ENCODE measurements at regions not wholly inside any gene's neighbourhood (a gene's known extent, or its start where the extent isn't known, plus 50 kb on each side); places are given as distances from the start of the nearest gene placed in this dataset.

- no peak overlapping the region for H3K9ac ChIP-seq (ENCODE audit: low read depth in 1 of 2, low read length in 2 of 2)
- no peaks in the 10 kb centered on the region for H3K27me3 ChIP-seq (ENCODE audit: control insufficient read depth in 4 of 4, insufficient read depth in 4 of 4, low read length in 3 of 4)
- 91% methylated on average over 5 of the region's 5 CpGs for WGBS
- H3K27ac ChIP-seq (ENCODE audit: low read depth in 1 of 2, low read length in 2 of 2), result no peak overlapping the region
- no peak for TF ChIP-seq HNF4A (conservative IDR thresholded peaks at IDR 0.05)
- TF ChIP-seq YY1 (IDR thresholded peaks at IDR 0.05), result peak; percentile 16
- no peak for TF ChIP-seq ZBTB33 (IDR thresholded peaks at IDR 0.05)
- H3K9me3 ChIP-seq (ENCODE audit: control insufficient read depth in 4 of 4, low read length in 3 of 4), result peaks cover 0 to 5% (median 2%) of the 10 kb centered on the region in 4 donors
- DNase-seq (ENCODE audit: low spot score), result no peak
- no peak overlapping the region for H3K4me3 ChIP-seq (ENCODE audit: low read depth in 1 of 3, low read length in 3 of 3)
- peaks cover 0 to 3% (median 0%) of the 10 kb centered on the region in 4 donors for H3K36me3 ChIP-seq (ENCODE audit: control insufficient read depth in 4 of 4, insufficient read depth in 3 of 4, low read depth in 1 of 4, low read length in 3 of 4)
- H3K4me1 ChIP-seq (ENCODE audit: control insufficient read depth in 4 of 4, insufficient read depth in 4 of 4, low read length in 3 of 4), result peaks cover 0 to 6% (median 4%) of the 10 kb centered on the region in 4 donors
Observed at GRCh38 chr6:144400321-144400720, 115.2 kb downstream of the UTRN start.

GRCh38 chr6:144401736-144402733 lies 116.9 kb downstream of the UTRN start:
- Histone ChIP-seq H3K4me1 (ENCODE audit: control insufficient read depth in 4 of 4, insufficient read depth in 4 of 4, low read length in 3 of 4) (peaks cover 0 to 6% (median 4%) of the 10 kb centered on the region in 4 donors), H3K9ac (ENCODE audit: low read depth in 1 of 2, low read length in 2 of 2) (no peak overlapping the region), H3K27ac (ENCODE audit: low read depth in 1 of 2, low read length in 2 of 2) (no peak overlapping the region), H3K27me3 (ENCODE audit: control insufficient read depth in 4 of 4, insufficient read depth in 4 of 4, low read length in 3 of 4) (no peaks in the 10 kb centered on the region), H3K36me3 (ENCODE audit: control insufficient read depth in 4 of 4, insufficient read depth in 3 of 4, low read depth in 1 of 4, low read length in 3 of 4) (peaks cover 0 to 3% (median 0%) of the 10 kb centered on the region in 4 donors), H3K4me3 (ENCODE audit: low read depth in 1 of 3, low read length in 3 of 3) (no peak overlapping the region), H3K9me3 (ENCODE audit: control insufficient read depth in 4 of 4, low read length in 3 of 4) (peaks cover 0 to 5% (median 2%) of the 10 kb centered on the region in 4 donors)
- DNase-seq (ENCODE audit: low spot score), result no peak
- 96% methylated on average over 13 of the region's 13 CpGs for WGBS
- TF ChIP-seq FOXA2 (IDR thresholded peaks at IDR 0.05), result no peak
- TF ChIP-seq HNF4A (conservative IDR thresholded peaks at IDR 0.05), result no peak
- no peak for TF ChIP-seq MAX (IDR thresholded peaks at IDR 0.05)

GRCh38 chr6:144402750-144403149 lies 117.6 kb downstream of the UTRN start:
- DNase-seq (ENCODE audit: low spot score), result no peak
- Histone ChIP-seq H3K9me3 (ENCODE audit: control insufficient read depth in 4 of 4, low read length in 3 of 4) (peaks cover 0 to 4% (median 2%) of the 10 kb centered on the region in 4 donors), H3K4me3 (ENCODE audit: low read depth in 1 of 3, low read length in 3 of 3) (no peak overlapping the region), H3K27me3 (ENCODE audit: control insufficient read depth in 4 of 4, insufficient read depth in 4 of 4, low read length in 3 of 4) (no peaks in the 10 kb centered on the region), H3K36me3 (ENCODE audit: control insufficient read depth in 4 of 4, insufficient read depth in 3 of 4, low read depth in 1 of 4, low read length in 3 of 4) (peaks cover 0 to 3% (median 0%) of the 10 kb centered on the region in 4 donors), H3K4me1 (ENCODE audit: control insufficient read depth in 4 of 4, insufficient read depth in 4 of 4, low read length in 3 of 4) (peaks cover 0 to 6% (median 4%) of the 10 kb centered on the region in 4 donors), H3K27ac (ENCODE audit: low read depth in 1 of 2, low read length in 2 of 2) (no peak overlapping the region), H3K9ac (ENCODE audit: low read depth in 1 of 2, low read length in 2 of 2) (no peak overlapping the region)
- 95% methylated on average over 8 of the region's 8 CpGs for WGBS
- TF ChIP-seq HNF4G (IDR thresholded peaks at IDR 0.05) (no peak), FOXA2 (IDR thresholded peaks at IDR 0.05) (no peak), SP1 (IDR thresholded peaks at IDR 0.05) (no peak), ATF3 (IDR thresholded peaks at IDR 0.05) (no peak), FOXA1 (IDR thresholded peaks at IDR 0.05) (no peak)

GRCh38 chr6:144405163-144405562 lies 120.0 kb downstream of the UTRN start:
- Histone ChIP-seq H3K9ac (ENCODE audit: low read depth in 1 of 2, low read length in 2 of 2) (no peak overlapping the region), H3K36me3 (ENCODE audit: control insufficient read depth in 4 of 4, insufficient read depth in 3 of 4, low read depth in 1 of 4, low read length in 3 of 4) (no peaks in the 10 kb centered on the region), H3K27me3 (ENCODE audit: control insufficient read depth in 4 of 4, insufficient read depth in 4 of 4, low read length in 3 of 4) (no peaks in the 10 kb centered on the region), H3K4me3 (ENCODE audit: low read depth in 1 of 3, low read length in 3 of 3) (no peak overlapping the region), H3K27ac (ENCODE audit: low read depth in 1 of 2, low read length in 2 of 2) (no peak overlapping the region), H3K9me3 (ENCODE audit: control insufficient read depth in 4 of 4, low read length in 3 of 4) (no peaks in the 10 kb centered on the region), H3K4me1 (ENCODE audit: control insufficient read depth in 4 of 4, insufficient read depth in 4 of 4, low read length in 3 of 4) (peaks cover 0 to 6% (median 4%) of the 10 kb centered on the region in 4 donors)
- DNase-seq (ENCODE audit: low spot score), result no peak
- WGBS, result 91% methylated on average over 5 of the region's 5 CpGs
- TF ChIP-seq MAX (IDR thresholded peaks at IDR 0.05) (no peak), HNF4A (conservative IDR thresholded peaks at IDR 0.05) (no peak), YY1 (IDR thresholded peaks at IDR 0.05) (no peak), NR2F2 (IDR thresholded peaks at IDR 0.05) (no peak), CTCF (IDR thresholded peaks at IDR 0.05; ENCODE audit: low read depth, low read length, missing input control) (no peak), RAD21 (IDR thresholded peaks at IDR 0.05) (no peak), HNF4G (IDR thresholded peaks at IDR 0.05) (no peak), ATF3 (IDR thresholded peaks at IDR 0.05) (no peak), TAF1 (conservative IDR thresholded peaks at IDR 0.05) (no peak), SP1 (IDR thresholded peaks at IDR 0.05) (no peak), FOXA2 (IDR thresholded peaks at IDR 0.05) (no peak), FOXA1 (IDR thresholded peaks at IDR 0.05) (no peak), RXRA (IDR thresholded peaks at IDR 0.05) (no peak), EGR1 (IDR thresholded peaks at IDR 0.05; ENCODE audit: low read depth in 2 of 2) (no peak)

All from liver (tissue), 8 donors.